ENCODE measurements at regions not wholly inside any gene's neighbourhood (a gene's known extent, or its start where the extent isn't known, plus 50 kb on each side); places are given as distances from the start of the nearest gene placed in this dataset.

- POLR2A ChIA-PET: no interaction called here
- no peak for ATAC-seq (ENCODE audit: poor library complexity)
- Mint-ChIP-seq H3K4me1 (ENCODE audit: low read depth) (no peaks in the 10 kb centered on the region), H3K4me3 (no peak overlapping the region), H3K27me3 (peaks cover 11% of the 10 kb centered on the region), H3K36me3 (ENCODE audit: low read depth) (no peaks in the 10 kb centered on the region), H3K27ac (no peak overlapping the region), H3K9me3 (no peaks in the 10 kb centered on the region)
- CTCF ChIA-PET: interaction anchor here (1.2 kb wide), 1 partner anchor 20 kb away, joined by 3 read pairs; no protein-coding TSS in a partner anchor
- no peak for DNase-seq
- intact Hi-C loops (cut with DNase I, micrococcal nuclease): no loop called here
- Histone ChIP-seq H3K4me3 (ENCODE audit: low read length) (no peak overlapping the region), H3K36me3 (ENCODE audit: insufficient read depth, low read length) (no peaks in the 10 kb centered on the region), H3K4me1 (ENCODE audit: insufficient read depth, low read length) (no peaks in the 10 kb centered on the region), H3K27ac (ENCODE audit: low read depth in 1 of 2, low read length in 2 of 2) (no peak overlapping the region), H3K9me3 (ENCODE audit: control insufficient read depth in 1 of 2, insufficient read depth in 1 of 2, low read length in 2 of 2) (peaks cover 0 to 4% of the 10 kb centered on the region in 2 experiments), H3K27me3 (ENCODE audit: control insufficient read depth in 1 of 2, insufficient read depth in 2 of 2, low read length in 2 of 2) (peaks cover 0 to 2% of the 10 kb centered on the region in 2 experiments)
- no peak for TF ChIP-seq CTCF (IDR thresholded peaks at IDR 0.05)
Observed at GRCh38 chr17:73942703-73943415, 260.6 kb upstream of the RPL38 start.

- intact Hi-C loops (cut with DNase I, micrococcal nuclease): no loop called here
- H3K4me1 Mint-ChIP-seq (ENCODE audit: low read depth): no peaks in the 10 kb centered on the region
- no peak overlapping the region for H3K27ac Mint-ChIP-seq
- H3K4me3 Mint-ChIP-seq: no peak overlapping the region
- Histone ChIP-seq H3K27me3 (ENCODE audit: control insufficient read depth in 1 of 2, insufficient read depth in 2 of 2, low read length in 2 of 2) (peaks cover 0 to 2% of the 10 kb centered on the region in 2 experiments), H3K4me1 (ENCODE audit: insufficient read depth, low read length) (no peaks in the 10 kb centered on the region), H3K36me3 (ENCODE audit: insufficient read depth, low read length) (no peaks in the 10 kb centered on the region), H3K27ac (ENCODE audit: low read depth in 1 of 2, low read length in 2 of 2) (no peak overlapping the region), H3K4me3 (ENCODE audit: low read length) (no peak overlapping the region), H3K9me3 (ENCODE audit: control insufficient read depth in 1 of 2, insufficient read depth in 1 of 2, low read length in 2 of 2) (peaks cover 0 to 8% of the 10 kb centered on the region in 2 experiments)
- DNase-seq: no peak
- H3K9me3 Mint-ChIP-seq: no peaks in the 10 kb centered on the region
- CTCF ChIA-PET: interaction anchor here (1.2 kb wide), 1 partner anchor 19 kb away, joined by 3 read pairs; no protein-coding TSS in a partner anchor
- TF ChIP-seq CTCF (IDR thresholded peaks at IDR 0.05): no peak
- ATAC-seq (ENCODE audit: poor library complexity): no peak
- peaks cover 11% of the 10 kb centered on the region for H3K27me3 Mint-ChIP-seq
- POLR2A ChIA-PET: no interaction called here
- H3K36me3 Mint-ChIP-seq (ENCODE audit: low read depth): no peaks in the 10 kb centered on the region
Observed at GRCh38 chr17:73943416-73944110, 259.9 kb upstream of the RPL38 start.

GRCh38 chr17:73944366-73944765, 259.1 kb upstream of the RPL38 start:
- no peak overlapping the region for H3K4me3 ChIP-seq (ENCODE audit: low read length)
- intact Hi-C loops (cut with DNase I, micrococcal nuclease): no loop called here
- no peaks in the 10 kb centered on the region for H3K36me3 ChIP-seq (ENCODE audit: insufficient read depth, low read length)
- no peak overlapping the region for H3K27ac Mint-ChIP-seq
- no peaks in the 10 kb centered on the region for H3K9me3 Mint-ChIP-seq
- peaks cover 11% of the 10 kb centered on the region for H3K27me3 Mint-ChIP-seq
- H3K9me3 ChIP-seq (ENCODE audit: control insufficient read depth in 1 of 2, insufficient read depth in 1 of 2, low read length in 2 of 2): peaks cover 0 to 8% of the 10 kb centered on the region in 2 experiments
- DNase-seq: no peak
- H3K27me3 ChIP-seq (ENCODE audit: control insufficient read depth in 1 of 2, insufficient read depth in 2 of 2, low read length in 2 of 2): peaks cover 0 to 2% of the 10 kb centered on the region in 2 experiments
- no peaks in the 10 kb centered on the region for H3K4me1 ChIP-seq (ENCODE audit: insufficient read depth, low read length)
- ChIA-PET CTCF (no interaction called here), POLR2A (no interaction called here)
- no peak overlapping the region for H3K4me3 Mint-ChIP-seq
- no peaks in the 10 kb centered on the region for H3K36me3 Mint-ChIP-seq (ENCODE audit: low read depth)
- TF ChIP-seq CTCF (IDR thresholded peaks at IDR 0.05): no peak
- ATAC-seq (ENCODE audit: poor library complexity): no peak
- H3K27ac ChIP-seq (ENCODE audit: low read depth in 1 of 2, low read length in 2 of 2): no peak overlapping the region
- H3K4me1 Mint-ChIP-seq (ENCODE audit: low read depth): no peaks in the 10 kb centered on the region

All from CD4-positive, alpha-beta T cell (primary cell).